ENCODE measurements at regions not wholly inside any gene's neighbourhood (a gene's known extent, or its start where the extent isn't known, plus 50 kb on each side); places are given as distances from the start of the nearest gene placed in this dataset.

DNA sequence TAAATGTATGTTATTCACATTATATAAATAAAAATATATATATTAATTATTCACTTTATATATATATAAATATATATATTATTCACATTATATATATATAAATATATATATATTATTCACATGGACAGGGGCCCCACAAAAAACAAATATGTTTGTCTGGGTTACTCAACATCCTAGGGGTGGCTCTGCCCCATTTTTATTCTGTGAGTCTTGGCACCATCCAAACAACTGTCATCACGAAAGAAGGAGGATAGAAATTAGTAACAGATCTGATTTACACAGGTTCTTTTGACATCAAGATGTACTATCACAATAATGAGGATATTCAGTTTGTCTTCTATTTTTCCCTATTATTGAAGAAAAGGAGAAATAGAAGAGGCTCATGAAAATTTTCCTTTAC is 187.3 kb downstream of the GPX5 start:
- no peak for TF ChIP-seq POLR2A (IDR thresholded peaks at IDR 0.05)
- TF ChIP-seq, protein P1, sequence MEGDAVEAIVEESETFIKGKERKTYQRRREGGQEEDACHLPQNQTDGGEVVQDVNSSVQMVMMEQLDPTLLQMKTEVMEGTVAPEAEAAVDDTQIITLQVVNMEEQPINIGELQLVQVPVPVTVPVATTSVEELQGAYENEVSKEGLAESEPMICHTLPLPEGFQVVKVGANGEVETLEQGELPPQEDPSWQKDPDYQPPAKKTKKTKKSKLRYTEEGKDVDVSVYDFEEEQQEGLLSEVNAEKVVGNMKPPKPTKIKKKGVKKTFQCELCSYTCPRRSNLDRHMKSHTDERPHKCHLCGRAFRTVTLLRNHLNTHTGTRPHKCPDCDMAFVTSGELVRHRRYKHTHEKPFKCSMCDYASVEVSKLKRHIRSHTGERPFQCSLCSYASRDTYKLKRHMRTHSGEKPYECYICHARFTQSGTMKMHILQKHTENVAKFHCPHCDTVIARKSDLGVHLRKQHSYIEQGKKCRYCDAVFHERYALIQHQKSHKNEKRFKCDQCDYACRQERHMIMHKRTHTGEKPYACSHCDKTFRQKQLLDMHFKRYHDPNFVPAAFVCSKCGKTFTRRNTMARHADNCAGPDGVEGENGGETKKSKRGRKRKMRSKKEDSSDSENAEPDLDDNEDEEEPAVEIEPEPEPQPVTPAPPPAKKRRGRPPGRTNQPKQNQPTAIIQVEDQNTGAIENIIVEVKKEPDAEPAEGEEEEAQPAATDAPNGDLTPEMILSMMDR (IDR thresholded peaks at IDR 0.05): no peak
